Stimulated activated CD4-positive, alpha-beta T cell treated with anti-CD3 and anti-CD28 coated beads, TNF-alpha, amount 100 ng/mL, for 24 hours (primary cell): ENCODE measurements at regions not wholly inside any gene's neighbourhood (a gene's known extent, or its start where the extent isn't known, plus 50 kb on each side); places are given as distances from the start of the nearest gene placed in this dataset.

Source experiments
- DNase-seq, 3 experiments: peaks; one replicate each; pipeline ENCODE4 v3.0.0-alpha.2; 2020; ENCODE audit warnings: low read depth in 3 of 3

- DNase-seq, result no peak
These were observed 62.0 kb downstream of the SUCNR1 start for GRCh38 chr3:151935446-151935845.

- no peak for DNase-seq
These were observed 67.0 kb downstream of the SUCNR1 start for GRCh38 chr3:151940481-151940880.

GRCh38 chr3:151943539-151943938, 70.1 kb downstream of the SUCNR1 start:
- no peak for DNase-seq

GRCh38 chr3:151944356-151944755, 70.9 kb downstream of the SUCNR1 start:
- no peak for DNase-seq

- DNase-seq, result no peak
These were observed 73.2 kb downstream of the SUCNR1 start for GRCh38 chr3:151946606-151947005.

GRCh38 chr3:151949706-151950105, 76.3 kb downstream of the SUCNR1 start:
- DNase-seq, result no peak

- DNase-seq, result no peak
These were observed 81.9 kb downstream of the SUCNR1 start for GRCh38 chr3:151955356-151955755.

- DNase-seq, result no peak
These were observed 87.6 kb downstream of the SUCNR1 start for GRCh38 chr3:151960961-151961580.

- DNase-seq, result no peak
These were observed 88.9 kb downstream of the SUCNR1 start for GRCh38 chr3:151962352-151962751.

GRCh38 chr3:151962912-151963311, 89.5 kb downstream of the SUCNR1 start:
- DNase-seq, result no peak

GRCh38 chr3:151964743-151965142, 91.3 kb downstream of the SUCNR1 start:
- DNase-seq, result no peak

GRCh38 chr3:151969026-151969642, 95.7 kb downstream of the SUCNR1 start:
- no peak for DNase-seq

GRCh38 chr3:151971814-151972579, 98.6 kb downstream of the SUCNR1 start:
- DNase-seq, result no peak

- DNase-seq, result no peak
These were observed 100.6 kb downstream of the SUCNR1 start for GRCh38 chr3:151974067-151974466.

- no peak for DNase-seq
These were observed 103.0 kb downstream of the SUCNR1 start for GRCh38 chr3:151976211-151977050.

GRCh38 chr3:151979906-151980305, 106.5 kb downstream of the SUCNR1 start:
- DNase-seq, result no peak

GRCh38 chr3:151983538-151983937, 110.1 kb downstream of the SUCNR1 start:
- DNase-seq, result no peak

- no peak for DNase-seq
These were observed 112.5 kb downstream of the SUCNR1 start for GRCh38 chr3:151985787-151986430.

- no peak for DNase-seq
These were observed 114.5 kb downstream of the SUCNR1 start for GRCh38 chr3:151987893-151988292.

GRCh38 chr3:151989621-151990020, 116.2 kb downstream of the SUCNR1 start:
- DNase-seq, result no peak

- no peak for DNase-seq
These were observed 117.4 kb downstream of the SUCNR1 start for GRCh38 chr3:151990696-151991376.
